ENCODE measurements at regions not wholly inside any gene's neighbourhood (a gene's known extent, or its start where the extent isn't known, plus 50 kb on each side); places are given as distances from the start of the nearest gene placed in this dataset.

GRCh38 chr12:60114169-60114568 lies 518.3 kb downstream of the SLC16A7 start:
- TF ChIP-seq, protein P1, sequence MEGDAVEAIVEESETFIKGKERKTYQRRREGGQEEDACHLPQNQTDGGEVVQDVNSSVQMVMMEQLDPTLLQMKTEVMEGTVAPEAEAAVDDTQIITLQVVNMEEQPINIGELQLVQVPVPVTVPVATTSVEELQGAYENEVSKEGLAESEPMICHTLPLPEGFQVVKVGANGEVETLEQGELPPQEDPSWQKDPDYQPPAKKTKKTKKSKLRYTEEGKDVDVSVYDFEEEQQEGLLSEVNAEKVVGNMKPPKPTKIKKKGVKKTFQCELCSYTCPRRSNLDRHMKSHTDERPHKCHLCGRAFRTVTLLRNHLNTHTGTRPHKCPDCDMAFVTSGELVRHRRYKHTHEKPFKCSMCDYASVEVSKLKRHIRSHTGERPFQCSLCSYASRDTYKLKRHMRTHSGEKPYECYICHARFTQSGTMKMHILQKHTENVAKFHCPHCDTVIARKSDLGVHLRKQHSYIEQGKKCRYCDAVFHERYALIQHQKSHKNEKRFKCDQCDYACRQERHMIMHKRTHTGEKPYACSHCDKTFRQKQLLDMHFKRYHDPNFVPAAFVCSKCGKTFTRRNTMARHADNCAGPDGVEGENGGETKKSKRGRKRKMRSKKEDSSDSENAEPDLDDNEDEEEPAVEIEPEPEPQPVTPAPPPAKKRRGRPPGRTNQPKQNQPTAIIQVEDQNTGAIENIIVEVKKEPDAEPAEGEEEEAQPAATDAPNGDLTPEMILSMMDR (IDR thresholded peaks at IDR 0.05): no peak
- no peak for TF ChIP-seq POLR2A (IDR thresholded peaks at IDR 0.05)
